ENCODE measurements at regions not wholly inside any gene's neighbourhood (a gene's known extent, or its start where the extent isn't known, plus 50 kb on each side); places are given as distances from the start of the nearest gene placed in this dataset.
"Not testable (repeated sequence)": the region's sequence is repeated elsewhere in the genome, so short reads cannot be mapped to it uniquely, and the experiment has no call there.

DNA sequence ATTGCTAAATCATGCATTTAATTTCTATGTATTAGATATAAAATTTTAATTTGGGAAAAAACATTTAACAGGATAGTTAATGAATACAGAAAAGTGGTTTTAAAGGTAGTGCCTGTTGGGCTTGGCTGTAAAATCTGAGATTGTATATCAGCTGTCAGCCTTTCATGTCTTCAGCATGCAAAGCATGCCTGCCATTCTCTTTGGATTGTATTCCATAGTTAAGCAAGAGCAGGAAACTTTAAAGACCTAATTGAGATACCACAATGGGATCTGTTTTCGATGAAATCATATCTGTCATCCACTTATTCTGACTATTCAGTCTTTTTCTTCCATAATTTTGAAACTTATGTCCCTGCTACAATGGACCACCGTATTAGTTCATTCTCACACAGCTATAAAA, 451.0 kb upstream of the DDI1 start:
- DNase-seq: no peak

DNA sequence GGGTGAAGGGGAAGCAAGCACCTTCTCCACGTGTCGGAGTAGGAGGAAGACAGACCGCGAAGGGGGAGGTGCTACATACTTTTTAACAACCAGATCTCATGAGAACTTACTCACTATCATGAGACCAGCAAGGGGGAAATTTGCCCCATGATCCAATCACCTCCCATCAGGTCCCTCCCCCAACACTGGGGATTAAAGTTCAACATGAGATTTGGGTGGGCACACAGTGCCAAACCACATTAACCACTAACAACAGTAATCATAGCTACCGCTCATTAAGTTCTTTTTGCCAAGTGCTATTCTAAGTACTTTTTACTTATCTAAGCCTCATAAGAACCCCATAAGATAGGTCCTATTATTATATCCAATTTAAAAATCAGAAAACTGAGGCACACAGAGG, 450.5 kb upstream of the DDI1 start:
- no peak for DNase-seq

DNA sequence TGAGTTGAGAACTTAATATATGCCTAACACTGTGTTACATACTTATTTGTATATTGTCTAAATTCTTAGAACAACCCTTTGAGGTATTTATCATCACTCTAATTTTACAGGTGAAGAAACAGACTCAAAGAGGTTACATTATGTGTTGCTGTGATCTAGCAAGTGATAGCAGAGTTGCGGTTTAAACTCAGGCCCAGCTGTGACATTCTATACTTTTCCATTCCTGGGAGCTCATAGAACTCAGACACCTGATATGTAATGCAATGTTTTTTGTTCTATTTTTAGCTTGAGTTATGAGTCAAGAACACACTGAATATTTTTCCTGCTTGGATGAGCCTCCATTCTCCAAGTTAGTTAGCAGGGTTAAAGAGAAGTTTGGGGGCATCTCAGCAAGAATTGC, 449.7 kb upstream of the DDI1 start:
- DNase-seq: no peak

DNA sequence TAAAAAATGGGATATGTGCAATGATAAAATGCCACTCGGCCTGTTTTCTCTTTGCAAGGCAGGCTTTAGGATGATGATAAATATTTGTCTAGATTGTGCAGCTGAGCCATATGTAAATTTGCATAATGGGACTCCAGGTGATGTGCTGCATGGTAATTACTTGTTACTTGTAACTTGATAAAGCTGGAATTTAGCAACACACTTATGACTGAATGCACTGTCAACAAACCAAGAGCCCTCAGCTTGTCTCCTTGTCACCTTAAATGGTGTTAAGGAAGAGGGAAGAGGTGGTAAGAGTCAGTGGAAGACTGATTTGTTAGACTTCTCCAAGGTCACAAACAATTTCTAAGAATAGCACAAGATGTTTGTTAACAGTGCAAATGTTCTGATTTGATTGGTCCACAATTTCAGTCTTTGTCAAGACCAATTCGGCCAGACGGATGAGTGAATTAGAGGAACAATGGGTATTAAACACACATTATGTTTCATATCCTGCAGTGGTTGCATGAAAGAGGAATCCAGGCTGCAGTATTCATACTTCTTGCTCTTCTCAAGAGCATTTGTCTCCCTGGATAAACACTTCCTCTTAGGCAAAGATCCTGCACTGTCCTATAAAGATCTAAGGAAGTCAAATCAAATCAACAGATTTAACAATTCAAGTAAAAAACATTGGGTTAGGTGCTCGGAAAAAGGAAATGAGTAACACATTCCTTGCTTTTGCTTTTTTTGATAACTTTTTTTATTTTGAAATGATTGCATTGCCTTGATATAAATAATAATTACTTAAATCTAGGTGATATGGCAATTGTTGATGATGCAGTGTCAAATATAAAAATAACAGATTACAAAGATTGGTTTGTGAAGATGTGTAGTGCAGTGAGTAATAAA, 448.3 kb upstream of the DDI1 start:
- DNase-seq: no peak

DNA sequence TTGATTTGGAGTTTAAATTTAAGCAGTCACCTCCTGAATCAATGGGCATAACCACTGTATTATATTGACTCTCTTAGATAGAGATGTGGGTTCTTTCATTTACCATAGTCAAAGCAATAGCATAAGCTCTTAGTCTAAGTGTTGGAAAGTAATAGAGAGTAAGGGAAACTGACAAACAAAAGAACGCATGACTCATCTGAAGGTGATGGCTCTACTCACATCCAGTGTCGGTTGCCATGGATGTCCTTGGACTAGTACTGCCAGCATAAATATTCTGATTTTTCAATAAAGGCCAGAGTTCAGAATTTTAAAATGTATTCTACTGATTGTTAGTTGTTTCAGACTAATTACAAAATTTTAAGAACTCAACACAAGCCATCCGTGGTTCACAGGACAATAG, 444.9 kb upstream of the DDI1 start:
- no peak for DNase-seq

DNA sequence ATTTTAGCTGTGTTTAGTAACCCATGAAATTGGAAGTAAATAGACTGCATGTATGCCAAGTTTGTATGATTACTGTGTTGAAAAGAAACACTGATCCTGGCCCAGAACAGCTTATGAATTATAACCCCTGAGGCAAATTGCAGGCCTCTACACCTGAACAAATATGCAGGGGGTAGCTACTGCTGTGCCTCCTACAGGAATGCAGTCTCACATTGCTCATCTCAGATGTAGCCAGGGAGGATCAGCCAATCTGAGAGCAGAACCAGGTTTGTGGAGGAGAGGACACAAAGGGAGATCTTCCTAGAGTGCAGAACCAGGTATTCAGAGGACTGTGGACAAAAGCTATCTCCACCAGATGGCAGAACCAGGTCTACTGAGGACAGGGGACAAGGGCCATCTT, 442.2 kb upstream of the DDI1 start:
- no peak for DNase-seq

DNA sequence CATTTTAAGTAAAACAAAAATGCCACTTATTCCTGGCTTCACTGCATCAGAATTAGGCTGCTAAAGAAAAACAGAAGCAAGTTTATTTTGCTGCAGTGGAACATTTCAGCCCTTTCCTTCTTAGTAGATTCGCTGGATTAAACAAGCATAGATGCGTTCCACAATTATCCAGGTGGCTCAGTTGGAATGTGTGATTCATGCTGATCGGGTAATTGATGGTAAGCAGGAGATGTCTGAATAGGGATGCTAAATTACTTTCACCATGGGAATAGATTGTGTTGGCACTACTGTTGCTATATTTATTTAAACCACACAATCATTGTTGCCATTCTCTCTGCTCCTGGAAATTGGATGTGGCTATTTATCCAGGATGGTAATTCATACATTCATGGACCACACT, 440.1 kb upstream of the DDI1 start:
- no peak for DNase-seq

DNA sequence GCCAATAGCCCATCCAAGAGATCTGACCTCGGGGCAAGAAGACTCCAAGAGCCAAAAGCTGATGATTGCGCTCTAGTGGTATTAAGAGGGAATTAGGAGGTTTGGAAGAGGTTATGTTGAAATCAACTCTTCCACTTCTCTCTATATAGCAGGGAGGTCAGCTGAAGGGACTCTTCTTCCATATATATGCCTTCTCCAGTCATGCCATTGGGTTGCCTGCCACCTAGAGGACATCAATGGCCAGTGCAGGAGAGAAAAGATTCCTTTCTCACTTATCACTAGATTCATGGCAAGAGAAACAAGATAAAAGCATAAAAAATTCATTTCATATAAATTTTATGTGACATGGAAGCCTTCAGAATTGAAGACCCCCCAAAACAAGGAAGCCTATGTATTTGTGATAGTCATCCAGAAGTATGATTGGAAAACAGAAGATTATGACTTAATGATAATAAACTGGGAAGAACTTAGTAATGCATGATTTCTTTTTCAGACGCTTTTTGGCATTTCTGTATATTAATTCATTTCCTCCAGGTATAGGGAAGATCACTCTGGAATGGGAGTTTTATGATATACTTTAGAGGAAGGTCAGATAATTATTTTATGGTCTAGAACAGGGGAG, 435.1 kb upstream of the DDI1 start:
- DNase-seq: no peak

DNA sequence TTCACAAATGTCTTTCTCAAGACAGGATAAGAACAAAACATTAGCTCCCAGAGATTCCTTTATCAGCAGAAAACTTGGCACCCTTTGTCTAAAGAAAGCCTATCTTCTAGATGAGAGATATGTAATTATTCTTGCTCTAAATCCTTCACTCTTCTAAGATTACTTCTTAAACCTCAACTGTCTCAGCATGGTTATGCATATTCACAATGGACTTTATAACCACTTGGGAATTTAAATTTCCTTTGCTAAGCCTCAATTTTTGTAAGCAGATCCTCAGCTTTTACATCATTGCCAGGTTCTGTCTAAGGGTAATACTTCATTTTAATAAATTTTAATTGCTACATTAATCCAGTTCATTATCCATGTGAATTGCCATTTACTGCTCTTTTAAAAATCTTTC, 433.6 kb upstream of the DDI1 start:
- no peak for DNase-seq

DNA sequence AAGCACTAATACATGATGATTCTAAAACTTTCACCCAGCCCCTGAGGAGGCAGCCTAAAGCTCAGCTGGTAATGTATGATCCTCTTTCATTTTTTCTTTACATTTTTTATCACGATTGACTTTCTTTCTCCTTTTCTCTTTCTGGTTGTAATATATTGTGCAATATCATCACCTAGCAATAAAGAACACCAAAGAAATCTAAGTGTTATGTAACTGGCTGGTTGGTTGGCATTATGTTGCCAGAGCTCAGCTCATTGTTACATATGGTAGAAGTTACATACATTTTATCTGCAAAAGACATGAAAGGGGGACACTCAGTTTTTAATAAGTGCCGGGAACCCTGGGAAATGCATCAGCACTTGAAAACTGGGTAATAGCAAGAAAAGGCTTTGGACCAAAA, 432.1 kb upstream of the DDI1 start:
- no peak for DNase-seq

DNA sequence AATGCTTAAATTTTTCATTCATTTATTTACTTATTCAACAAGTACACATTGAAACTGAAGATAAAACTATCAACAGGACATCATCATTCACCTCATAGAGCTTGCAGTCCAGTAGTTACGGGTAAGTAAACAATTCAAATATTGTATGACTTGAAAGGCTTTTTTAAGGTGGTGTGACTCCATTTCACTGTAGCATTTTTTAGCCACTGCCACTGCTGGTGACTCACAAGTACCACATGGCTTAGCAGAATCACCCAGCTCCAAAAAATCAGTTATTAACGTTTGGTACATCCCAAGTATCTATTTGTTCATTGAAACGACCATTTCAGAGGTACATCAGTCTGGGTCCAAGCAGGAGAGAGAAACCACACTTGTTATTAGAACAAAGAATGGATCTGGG, 427.9 kb upstream of the DDI1 start:
- no peak for DNase-seq

DNA sequence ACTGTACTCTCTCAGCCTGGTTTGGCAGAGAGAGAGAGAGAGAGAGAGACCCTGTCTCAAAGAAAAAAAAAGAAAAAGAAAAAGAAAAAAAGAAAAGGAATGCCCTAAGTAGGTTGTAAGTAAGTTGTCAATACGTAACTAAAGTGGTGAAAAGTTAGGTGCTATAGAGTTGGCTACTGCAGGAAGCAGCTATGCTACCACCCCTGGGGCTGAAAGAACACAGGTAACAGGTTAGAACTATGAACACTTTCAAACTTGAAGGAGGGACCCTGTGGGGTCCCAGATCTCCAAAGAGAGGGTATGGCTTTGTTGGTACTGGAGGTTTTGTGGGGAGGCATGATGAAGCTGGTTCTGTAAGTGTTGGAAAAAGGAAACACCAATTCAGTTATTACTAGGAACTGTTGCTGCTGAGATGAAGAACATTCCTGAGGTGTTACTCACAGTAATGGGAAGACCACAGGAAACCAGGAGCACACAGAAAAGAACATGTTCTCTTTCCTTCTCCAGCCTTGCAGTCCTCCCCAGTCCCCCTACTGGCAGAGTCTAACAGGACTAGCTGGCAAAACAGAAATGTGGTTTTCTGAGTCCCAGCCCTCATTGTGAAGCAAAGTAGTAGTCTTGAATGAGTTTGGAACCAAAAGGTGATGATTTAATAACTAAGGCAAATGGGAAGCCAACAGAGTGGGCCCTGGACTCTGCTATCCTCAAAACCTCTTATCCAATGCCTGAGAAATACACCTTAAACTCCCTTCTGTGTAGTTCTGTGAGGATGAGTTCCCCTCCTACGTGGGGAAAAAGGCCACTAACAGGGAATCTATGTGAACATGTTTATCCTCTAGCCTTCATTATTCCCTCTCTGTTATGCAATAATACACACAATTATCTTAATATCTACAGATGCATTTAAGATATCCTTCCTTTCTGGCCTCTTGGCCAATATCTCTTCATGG, 427.0 kb upstream of the DDI1 start:
- DNase-seq: no peak

DNA sequence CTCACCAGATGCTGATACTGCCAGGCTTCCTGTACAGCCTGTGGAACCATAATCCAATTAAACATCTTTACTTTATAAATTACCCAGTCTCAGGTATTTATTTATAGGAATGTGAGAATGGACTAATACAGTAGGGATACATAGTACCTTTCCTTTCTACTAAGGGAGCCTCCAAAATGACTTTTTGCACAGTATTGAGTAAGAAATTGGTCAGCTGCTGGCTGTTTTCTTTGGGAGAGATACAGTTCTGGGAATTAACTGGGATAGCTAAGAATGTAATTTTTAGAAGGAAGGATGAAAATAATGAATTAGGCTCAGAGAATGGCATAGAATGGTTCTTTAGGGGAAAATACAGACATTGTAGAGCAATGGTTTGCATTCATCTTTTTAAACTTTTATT, 426.0 kb upstream of the DDI1 start:
- DNase-seq: no peak

DNA sequence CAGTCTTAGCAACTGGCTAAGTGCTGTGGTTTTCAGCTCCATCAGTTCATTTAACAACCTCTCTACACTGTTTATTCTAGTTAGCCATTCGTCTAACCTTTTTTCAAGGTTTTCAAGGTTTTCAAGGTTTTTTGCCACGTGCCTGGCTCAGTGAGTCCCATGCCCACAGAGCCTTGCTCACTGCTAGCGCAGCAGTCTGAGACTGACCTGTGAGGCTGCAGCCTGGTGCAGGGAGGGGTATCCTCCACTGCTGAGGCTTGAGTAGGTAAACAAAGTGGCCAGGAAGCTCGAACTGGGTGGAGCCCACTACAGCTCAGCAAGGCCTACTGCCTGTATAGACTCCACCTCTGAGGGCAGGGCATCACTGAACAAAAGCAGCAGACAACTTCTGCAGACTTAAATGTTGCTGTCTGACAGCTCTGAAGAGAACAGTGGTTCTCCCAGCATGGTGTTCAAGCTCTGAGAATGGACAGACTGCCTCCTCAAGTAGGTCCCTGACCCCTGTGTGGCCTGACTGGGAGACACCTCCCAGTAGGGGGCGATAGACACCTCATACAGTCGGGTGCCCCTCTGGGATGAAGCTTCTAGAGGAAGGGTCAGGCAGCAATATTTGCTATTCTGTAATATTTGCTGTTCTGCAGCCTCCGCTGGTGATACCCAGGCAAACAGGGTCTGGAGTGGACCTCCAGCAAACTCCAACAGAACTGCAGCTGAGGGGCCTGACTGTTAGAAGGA, 424.7 kb upstream of the DDI1 start:
- DNase-seq: not testable (repeated sequence)

DNA sequence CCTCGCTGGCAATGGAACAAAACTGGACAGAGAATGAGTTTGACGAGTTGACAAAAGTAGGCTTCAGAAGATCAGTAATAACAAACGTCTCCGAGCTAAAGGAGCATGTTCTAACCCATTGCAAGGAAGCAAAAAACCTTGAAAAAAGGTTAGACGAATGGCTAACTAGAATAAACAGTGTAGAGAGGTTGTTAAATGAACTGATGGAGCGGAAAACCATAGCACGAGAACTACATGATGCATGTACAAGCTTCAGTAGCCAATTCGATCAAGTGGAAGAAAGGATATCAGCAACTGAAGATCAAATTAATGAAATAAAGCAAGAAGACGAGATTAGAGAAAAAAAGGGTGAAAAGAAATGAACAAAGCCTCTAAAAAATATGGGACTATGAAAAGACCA, 424.0 kb upstream of the DDI1 start:
- not testable (repeated sequence) for DNase-seq

DNA sequence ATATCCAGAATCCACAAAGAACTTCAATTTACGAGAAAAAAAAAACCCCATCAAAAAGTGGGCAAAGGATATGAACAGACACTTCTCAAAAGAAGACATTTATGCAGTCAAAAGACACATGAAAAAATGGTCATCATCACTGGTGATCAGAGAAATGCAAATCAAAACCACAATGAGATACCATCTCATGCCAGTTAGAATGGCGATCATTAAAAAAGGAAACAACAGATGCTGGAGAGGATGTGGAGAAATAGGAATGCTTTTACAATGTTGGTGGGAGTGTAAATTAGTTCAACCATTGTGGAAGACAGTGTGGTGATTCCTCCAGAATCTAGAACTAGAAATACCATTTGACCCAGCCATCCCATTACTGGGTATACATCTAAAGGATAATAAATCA, 419.9 kb upstream of the DDI1 start:
- not testable (repeated sequence) for DNase-seq

DNA sequence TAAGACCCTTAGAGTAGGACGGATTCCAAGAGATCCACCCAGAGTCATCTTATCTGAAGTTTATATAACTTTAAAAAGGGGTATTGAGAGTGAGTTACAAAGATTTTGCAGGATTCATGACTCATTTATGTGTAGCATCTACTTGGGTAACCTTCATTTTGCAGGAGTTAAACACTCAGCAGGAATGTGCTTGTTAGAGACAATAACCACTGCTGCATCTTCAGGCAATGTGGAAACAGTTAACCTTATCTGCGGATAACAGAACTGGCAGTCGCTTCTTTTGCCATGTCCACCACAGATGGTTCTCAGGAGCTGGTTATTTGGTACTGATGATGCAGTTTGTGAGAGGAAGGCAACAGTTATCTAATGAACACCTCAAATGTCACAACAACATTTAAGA, 417.9 kb upstream of the DDI1 start:
- DNase-seq: no peak

DNA sequence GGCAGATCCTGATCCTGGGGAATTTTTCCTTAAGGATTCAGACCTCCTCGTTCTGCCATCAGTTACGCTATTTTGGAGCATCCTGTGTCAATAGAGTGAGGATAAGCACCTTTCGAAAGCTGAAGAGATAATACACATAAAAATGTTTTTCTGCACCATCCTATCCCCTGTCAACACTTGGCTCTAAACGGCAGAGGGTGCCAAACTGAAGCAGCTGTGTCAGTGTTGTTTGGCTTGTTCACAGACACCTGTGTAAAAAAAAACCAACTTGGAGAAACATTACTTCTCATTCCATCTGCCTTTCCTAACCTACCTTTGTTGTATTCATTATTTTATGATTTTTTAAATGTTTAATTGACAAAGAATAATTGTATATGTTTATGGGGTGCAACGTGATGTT, 417.0 kb upstream of the DDI1 start:
- no peak for DNase-seq

DNA sequence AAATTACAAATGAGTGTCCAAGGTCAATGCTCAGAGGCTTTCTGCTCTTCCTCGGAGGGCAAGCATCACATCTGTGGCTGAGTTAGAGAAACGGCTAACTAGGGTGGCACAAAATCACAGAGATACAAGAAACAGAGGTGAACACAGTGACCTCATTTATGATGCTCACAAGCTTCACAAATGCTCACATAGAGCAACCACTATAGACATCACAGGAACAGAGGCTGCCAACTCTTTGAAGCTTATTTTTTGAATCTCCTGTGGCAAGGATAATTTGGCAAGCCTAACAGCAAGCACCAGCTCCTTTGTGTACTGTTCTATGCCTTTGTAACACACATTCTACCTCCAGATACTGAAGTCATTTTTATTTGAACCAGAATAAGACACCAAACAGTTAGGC, 416.5 kb upstream of the DDI1 start:
- no peak for DNase-seq

DNA sequence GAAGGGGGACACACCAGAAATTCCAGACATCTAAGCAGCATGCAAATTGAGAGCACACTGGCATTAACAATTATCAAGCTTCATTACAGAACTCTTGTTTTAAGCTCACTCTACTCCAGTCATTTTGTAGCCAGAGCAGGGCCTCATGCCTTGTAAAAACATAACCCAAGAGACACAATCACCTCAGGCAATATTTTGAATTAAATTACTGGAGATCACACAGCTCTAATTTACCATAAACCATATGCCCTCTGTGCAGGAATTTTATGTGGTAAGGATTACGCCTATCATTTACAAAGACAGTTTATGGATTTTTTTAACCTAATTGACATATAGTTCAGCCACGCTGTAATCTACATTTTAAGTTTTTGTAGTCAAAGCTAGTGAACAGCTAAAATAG, 414.1 kb upstream of the DDI1 start:
- DNase-seq: no peak

DNA sequence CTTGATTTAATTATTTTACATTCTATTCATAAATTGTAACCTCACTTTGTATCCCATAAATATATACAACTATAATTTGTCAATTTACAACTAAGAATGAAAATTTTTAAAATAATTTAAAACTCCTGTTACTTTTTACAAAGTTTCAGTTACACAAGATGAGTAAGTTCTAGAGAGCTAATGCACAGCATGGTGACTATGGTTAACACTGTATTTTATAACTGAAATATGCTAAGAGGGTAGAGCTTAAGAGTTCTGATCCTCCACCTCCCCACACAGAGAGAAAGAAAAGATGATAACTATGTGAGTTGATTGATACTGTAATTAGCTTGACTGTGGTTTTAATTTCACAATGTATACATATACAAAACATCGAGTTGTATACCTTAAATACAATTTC, 412.5 kb upstream of the DDI1 start:
- DNase-seq: no peak

DNA sequence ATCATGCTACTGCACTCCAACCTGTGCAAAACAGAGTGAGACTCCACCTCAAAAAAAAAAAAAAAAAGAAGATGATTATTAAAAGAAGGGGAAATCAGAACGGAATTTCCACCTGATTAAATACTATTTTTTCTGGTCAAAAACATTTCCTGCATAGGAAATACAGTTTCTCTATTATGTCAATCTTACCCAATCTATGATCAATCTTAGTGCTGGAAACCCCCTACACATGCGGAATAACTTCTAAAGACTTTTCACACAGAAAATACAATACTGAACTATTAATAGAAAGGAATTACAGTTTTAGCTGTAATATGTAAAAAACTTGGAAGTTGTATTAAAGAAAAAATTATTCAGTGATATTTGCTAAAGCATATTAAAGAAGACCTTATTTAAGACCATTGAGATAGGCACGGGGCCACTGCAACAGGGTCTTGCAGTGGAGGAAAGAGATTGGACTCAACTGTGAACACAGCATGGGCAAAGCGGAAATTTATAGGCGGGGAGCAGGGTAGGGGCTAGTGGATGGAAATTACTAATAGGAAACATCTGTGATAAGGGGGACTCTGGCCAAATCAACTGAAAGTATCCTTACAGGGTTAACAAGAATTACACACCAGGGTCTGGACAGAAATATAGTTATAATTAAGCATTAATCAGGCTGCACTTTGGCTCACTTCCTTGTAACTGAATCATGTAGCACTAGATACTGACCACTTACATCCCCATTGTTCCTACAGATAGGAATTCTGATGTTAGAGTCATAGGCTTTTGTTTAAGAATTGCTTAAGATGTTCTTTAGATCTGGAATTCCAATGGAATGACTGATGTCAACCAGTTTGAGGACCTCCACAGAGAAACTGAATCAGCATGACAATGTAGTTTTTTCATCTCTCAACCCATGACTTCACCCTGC, 411.5 kb upstream of the DDI1 start:
- DNase-seq: no peak
